ENCODE measurements at regions not wholly inside any gene's neighbourhood (a gene's known extent, or its start where the extent isn't known, plus 50 kb on each side); places are given as distances from the start of the nearest gene placed in this dataset.

GRCh38 chr3:151983538-151983937 is 110.1 kb downstream of the SUCNR1 start:
- DNase-seq (ENCODE audit: low read depth in 1 of 2, low spot score in 1 of 2): no peak
- Histone ChIP-seq H3K4me3 (no peak overlapping the region), H3K27ac (no peak overlapping the region), H3K4me1 (ENCODE audit: low read depth) (no peaks in the 10 kb centered on the region), H3K9me3 (ENCODE audit: low read depth) (no peaks in the 10 kb centered on the region), H3K36me3 (no peaks in the 10 kb centered on the region), H3K27me3 (no peaks in the 10 kb centered on the region)
- no peak for TF ChIP-seq CTCF (IDR thresholded peaks at IDR 0.05; ENCODE audit: low read depth, low read length)

- Histone ChIP-seq H3K36me3 (no peaks in the 10 kb centered on the region), H3K4me3 (no peak overlapping the region), H3K27ac (no peak overlapping the region), H3K9me3 (ENCODE audit: low read depth) (no peaks in the 10 kb centered on the region), H3K27me3 (no peaks in the 10 kb centered on the region), H3K4me1 (ENCODE audit: low read depth) (peaks cover 6% of the 10 kb centered on the region)
- no peak for DNase-seq (ENCODE audit: low read depth in 1 of 2, low spot score in 1 of 2)
- TF ChIP-seq CTCF (IDR thresholded peaks at IDR 0.05; ENCODE audit: low read depth, low read length): no peak
Measured at GRCh38 chr3:151985787-151986430, 112.5 kb downstream of the SUCNR1 start.

GRCh38 chr3:151987893-151988292 is 114.5 kb downstream of the SUCNR1 start:
- no peak for TF ChIP-seq CTCF (IDR thresholded peaks at IDR 0.05; ENCODE audit: low read depth, low read length)
- Histone ChIP-seq H3K4me1 (ENCODE audit: low read depth) (peaks cover 6% of the 10 kb centered on the region), H3K36me3 (no peaks in the 10 kb centered on the region), H3K27ac (no peak overlapping the region), H3K4me3 (no peak overlapping the region), H3K27me3 (no peaks in the 10 kb centered on the region), H3K9me3 (ENCODE audit: low read depth) (no peaks in the 10 kb centered on the region)
- no peak for DNase-seq (ENCODE audit: low read depth in 1 of 2, low spot score in 1 of 2)

GRCh38 chr3:151989621-151990020 is 116.2 kb downstream of the SUCNR1 start:
- peaks cover 6% of the 10 kb centered on the region for H3K4me1 ChIP-seq (ENCODE audit: low read depth)
- no peak for TF ChIP-seq CTCF (IDR thresholded peaks at IDR 0.05; ENCODE audit: low read depth, low read length)
- H3K27me3 ChIP-seq: no peaks in the 10 kb centered on the region
- H3K36me3 ChIP-seq: no peaks in the 10 kb centered on the region
- no peak overlapping the region for H3K4me3 ChIP-seq
- H3K27ac ChIP-seq: no peak overlapping the region
- peak in 1 of 2 donors; percentile 30 for DNase-seq (ENCODE audit: low read depth in 1 of 2, low spot score in 1 of 2)
- H3K9me3 ChIP-seq (ENCODE audit: low read depth): no peaks in the 10 kb centered on the region

GRCh38 chr3:151990696-151991376 is 117.4 kb downstream of the SUCNR1 start:
- DNase-seq (ENCODE audit: low read depth in 1 of 2, low spot score in 1 of 2): no peak
- Histone ChIP-seq H3K4me1 (ENCODE audit: low read depth) (peaks cover 6% of the 10 kb centered on the region), H3K36me3 (no peaks in the 10 kb centered on the region), H3K27me3 (no peaks in the 10 kb centered on the region), H3K9me3 (ENCODE audit: low read depth) (no peaks in the 10 kb centered on the region), H3K27ac (no peak overlapping the region), H3K4me3 (no peak overlapping the region)
- no peak for TF ChIP-seq CTCF (IDR thresholded peaks at IDR 0.05; ENCODE audit: low read depth, low read length)

Data from cardiac muscle cell (in vitro differentiated cells and primary cell).